NB4 (cell line): ENCODE measurements at regions not wholly inside any gene's neighbourhood (a gene's known extent, or its start where the extent isn't known, plus 50 kb on each side); places are given as distances from the start of the nearest gene placed in this dataset.

Experiments
- MYC ChIP-seq: IDR thresholded peaks from 2 replicates; pipeline ENCODE4 v1.6.1; 2011; ENCODE audit warnings: low read depth, low read length
- POLR2A ChIP-seq: IDR thresholded peaks from 2 replicates; pipeline ENCODE4 v1.6.1; 2011; ENCODE audit warnings: mild to moderate bottlenecking; ENCODE audit not compliant: insufficient read length; ENCODE audit errors: extremely low read depth
- TF ChIP-seq, protein P1 (sequence below): IDR thresholded peaks from one replicate; pipeline ENCODE4 v1.5.1; 2012; ENCODE audit warnings: low read depth, low read length

- TF ChIP-seq, protein P1, sequence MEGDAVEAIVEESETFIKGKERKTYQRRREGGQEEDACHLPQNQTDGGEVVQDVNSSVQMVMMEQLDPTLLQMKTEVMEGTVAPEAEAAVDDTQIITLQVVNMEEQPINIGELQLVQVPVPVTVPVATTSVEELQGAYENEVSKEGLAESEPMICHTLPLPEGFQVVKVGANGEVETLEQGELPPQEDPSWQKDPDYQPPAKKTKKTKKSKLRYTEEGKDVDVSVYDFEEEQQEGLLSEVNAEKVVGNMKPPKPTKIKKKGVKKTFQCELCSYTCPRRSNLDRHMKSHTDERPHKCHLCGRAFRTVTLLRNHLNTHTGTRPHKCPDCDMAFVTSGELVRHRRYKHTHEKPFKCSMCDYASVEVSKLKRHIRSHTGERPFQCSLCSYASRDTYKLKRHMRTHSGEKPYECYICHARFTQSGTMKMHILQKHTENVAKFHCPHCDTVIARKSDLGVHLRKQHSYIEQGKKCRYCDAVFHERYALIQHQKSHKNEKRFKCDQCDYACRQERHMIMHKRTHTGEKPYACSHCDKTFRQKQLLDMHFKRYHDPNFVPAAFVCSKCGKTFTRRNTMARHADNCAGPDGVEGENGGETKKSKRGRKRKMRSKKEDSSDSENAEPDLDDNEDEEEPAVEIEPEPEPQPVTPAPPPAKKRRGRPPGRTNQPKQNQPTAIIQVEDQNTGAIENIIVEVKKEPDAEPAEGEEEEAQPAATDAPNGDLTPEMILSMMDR = no peak
- TF ChIP-seq POLR2A = no peak
- no peak for TF ChIP-seq MYC
Observed at GRCh38 chr4:32010221-32010620, 1290.1 kb downstream of the PCDH7 start.
